Spleen (tissue), 7 donors: ENCODE measurements at regions not wholly inside any gene's neighbourhood (a gene's known extent, or its start where the extent isn't known, plus 50 kb on each side); places are given as distances from the start of the nearest gene placed in this dataset.
"Not testable (repeated sequence)": the region's sequence is repeated elsewhere in the genome, so short reads cannot be mapped to it uniquely, and the experiment has no call there.

Experiments used
- POLR2A ChIP-seq, 3 donors: fragments of 450-650 bp; IDR thresholded peaks; one replicate each; pipeline ENCODE4 v1.5.1; 2017; ENCODE audit warnings: antibody characterized with exemption in 3 of 3, mild to moderate bottlenecking in 1 of 3
- POLR2AphosphoS5 ChIP-seq, 3 donors: sonication (generic); formaldehyde crosslinking; IDR thresholded peaks; one replicate each; pipeline ENCODE4 v1.5.1; 2017; ENCODE audit warnings: antibody characterized with exemption in 3 of 3
- TF ChIP-seq, protein P1 (sequence below), 11 experiments: fragments of 200-600 bp in 7 of 11; fragments of 450-650 bp in 4 of 11; sonication (generic) in 4 of 11; IDR thresholded peaks in 8 of 11; conservative IDR thresholded peaks in 3 of 11; 1 replicate in 7 of 11; 2 replicates in 4 of 11; pipeline versions ENCODE4 v1.4.0 to v1.8.0; 2016 to 2021; ENCODE audit warnings: antibody characterized with exemption in 11 of 11, inconsistent platforms in 4 of 11, mild to moderate bottlenecking in 1 of 11
- donor health status: DM: no; HTN: no; CAD: no; lungs with moderate emphysema.
- donor health status: DM: no; HTN: no; CAD: no.
- donor health status: DM: no; HTN: no; CAD: no.

- TF ChIP-seq, protein P1, sequence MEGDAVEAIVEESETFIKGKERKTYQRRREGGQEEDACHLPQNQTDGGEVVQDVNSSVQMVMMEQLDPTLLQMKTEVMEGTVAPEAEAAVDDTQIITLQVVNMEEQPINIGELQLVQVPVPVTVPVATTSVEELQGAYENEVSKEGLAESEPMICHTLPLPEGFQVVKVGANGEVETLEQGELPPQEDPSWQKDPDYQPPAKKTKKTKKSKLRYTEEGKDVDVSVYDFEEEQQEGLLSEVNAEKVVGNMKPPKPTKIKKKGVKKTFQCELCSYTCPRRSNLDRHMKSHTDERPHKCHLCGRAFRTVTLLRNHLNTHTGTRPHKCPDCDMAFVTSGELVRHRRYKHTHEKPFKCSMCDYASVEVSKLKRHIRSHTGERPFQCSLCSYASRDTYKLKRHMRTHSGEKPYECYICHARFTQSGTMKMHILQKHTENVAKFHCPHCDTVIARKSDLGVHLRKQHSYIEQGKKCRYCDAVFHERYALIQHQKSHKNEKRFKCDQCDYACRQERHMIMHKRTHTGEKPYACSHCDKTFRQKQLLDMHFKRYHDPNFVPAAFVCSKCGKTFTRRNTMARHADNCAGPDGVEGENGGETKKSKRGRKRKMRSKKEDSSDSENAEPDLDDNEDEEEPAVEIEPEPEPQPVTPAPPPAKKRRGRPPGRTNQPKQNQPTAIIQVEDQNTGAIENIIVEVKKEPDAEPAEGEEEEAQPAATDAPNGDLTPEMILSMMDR (IDR thresholded peaks at IDR 0.05 in 8 of 11, conservative IDR thresholded peaks at IDR 0.05 in 3 of 11), result not testable (repeated sequence)
- TF ChIP-seq POLR2AphosphoS5, POLR2A (IDR thresholded peaks at IDR 0.05): not testable (repeated sequence)
Observed at GRCh38 chr6:25139608-25140007, 139.6 kb upstream of the CARMIL1 start.
